GM13976 (cell line): ENCODE measurements at regions not wholly inside any gene's neighbourhood (a gene's known extent, or its start where the extent isn't known, plus 50 kb on each side); places are given as distances from the start of the nearest gene placed in this dataset.

Experiments
- DNase-seq: peaks from one replicate; pipeline ENCODE4 v3.0.0; 2012; ENCODE audit warnings: low spot score
- in situ Hi-C: fragments of 300-500 bp; cut with MboI; formaldehyde crosslinking; loops from one replicate; pipeline ENCODE4 v1.12.0; 2022; ENCODE audit warnings: low sequenced_read_pairs, mixed read lengths, inconsistent platforms; ENCODE audit not compliant: unreplicated experiment
- TF ChIP-seq, protein P1 (sequence below): IDR thresholded peaks from 2 replicates; pipeline ENCODE4 v1.5.1; 2012; ENCODE audit warnings: borderline replicate concordance, mild to moderate bottlenecking; ENCODE audit not compliant: insufficient read depth; ENCODE audit errors: extremely low read depth, missing control alignments, control extremely low read depth

DNA sequence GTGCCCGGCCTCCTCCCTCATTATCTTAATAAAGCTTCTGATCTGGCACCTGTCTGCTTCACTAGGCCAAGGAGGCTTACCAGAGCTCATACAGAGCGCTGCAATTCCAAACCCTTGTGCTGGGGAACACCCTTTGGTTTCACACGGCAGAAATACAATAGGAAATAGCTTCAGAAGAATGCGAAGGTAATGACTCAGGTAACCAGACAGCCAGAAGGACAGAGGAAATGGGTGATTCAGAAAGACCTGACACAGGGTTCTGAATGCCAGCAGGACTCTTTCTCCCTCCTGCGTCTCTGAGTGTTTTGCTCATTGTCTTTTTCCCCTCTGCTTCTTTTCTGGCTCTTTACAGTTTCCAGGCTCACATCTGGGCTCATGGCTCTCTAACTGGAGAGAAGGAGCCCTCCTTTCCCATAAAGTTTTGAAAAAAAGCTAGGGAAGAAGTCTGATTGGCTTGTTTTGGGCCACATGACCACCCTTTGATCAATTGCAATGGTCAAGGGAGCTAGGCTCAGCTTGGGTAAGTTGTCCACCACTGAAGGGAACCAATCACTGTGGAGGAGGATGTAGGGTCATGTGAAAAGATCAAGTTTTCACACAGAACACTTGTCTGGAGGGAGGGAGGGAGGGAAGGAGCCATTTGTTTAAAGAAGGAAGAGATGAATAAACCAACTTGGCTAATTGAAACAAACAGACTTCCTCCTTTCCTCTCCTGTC lies 90.5 kb upstream of the UPP2 start:
- DNase-seq: no peak
- in situ Hi-C loops: loop anchor here (25.0 kb wide), 3 partner anchors 224 to 699 kb away; no protein-coding TSS in a partner anchor
- TF ChIP-seq, protein P1, sequence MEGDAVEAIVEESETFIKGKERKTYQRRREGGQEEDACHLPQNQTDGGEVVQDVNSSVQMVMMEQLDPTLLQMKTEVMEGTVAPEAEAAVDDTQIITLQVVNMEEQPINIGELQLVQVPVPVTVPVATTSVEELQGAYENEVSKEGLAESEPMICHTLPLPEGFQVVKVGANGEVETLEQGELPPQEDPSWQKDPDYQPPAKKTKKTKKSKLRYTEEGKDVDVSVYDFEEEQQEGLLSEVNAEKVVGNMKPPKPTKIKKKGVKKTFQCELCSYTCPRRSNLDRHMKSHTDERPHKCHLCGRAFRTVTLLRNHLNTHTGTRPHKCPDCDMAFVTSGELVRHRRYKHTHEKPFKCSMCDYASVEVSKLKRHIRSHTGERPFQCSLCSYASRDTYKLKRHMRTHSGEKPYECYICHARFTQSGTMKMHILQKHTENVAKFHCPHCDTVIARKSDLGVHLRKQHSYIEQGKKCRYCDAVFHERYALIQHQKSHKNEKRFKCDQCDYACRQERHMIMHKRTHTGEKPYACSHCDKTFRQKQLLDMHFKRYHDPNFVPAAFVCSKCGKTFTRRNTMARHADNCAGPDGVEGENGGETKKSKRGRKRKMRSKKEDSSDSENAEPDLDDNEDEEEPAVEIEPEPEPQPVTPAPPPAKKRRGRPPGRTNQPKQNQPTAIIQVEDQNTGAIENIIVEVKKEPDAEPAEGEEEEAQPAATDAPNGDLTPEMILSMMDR: no peak

DNA sequence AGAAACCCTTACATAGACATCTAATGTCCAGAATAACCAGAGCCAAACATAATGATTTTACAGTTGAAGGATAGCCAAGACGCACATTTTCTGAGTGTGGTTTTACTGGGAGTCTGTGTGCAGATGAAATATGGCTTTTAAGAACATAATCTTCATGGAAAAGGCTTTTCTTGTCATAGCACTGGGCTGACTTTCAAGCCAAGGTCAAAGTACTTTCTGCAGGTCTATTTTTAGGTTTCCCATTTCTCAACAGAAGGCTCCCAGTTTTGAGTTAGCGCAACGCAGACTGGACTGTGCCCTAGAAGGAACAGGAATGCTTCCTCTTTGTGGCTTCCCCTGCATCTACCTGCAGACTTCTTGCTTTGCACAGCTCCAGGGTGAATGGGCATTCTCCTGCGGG lies 92.3 kb upstream of the UPP2 start:
- in situ Hi-C loops: loop anchor here (25.0 kb wide), 3 partner anchors 222 to 697 kb away; no protein-coding TSS in a partner anchor
- DNase-seq: no peak

DNA sequence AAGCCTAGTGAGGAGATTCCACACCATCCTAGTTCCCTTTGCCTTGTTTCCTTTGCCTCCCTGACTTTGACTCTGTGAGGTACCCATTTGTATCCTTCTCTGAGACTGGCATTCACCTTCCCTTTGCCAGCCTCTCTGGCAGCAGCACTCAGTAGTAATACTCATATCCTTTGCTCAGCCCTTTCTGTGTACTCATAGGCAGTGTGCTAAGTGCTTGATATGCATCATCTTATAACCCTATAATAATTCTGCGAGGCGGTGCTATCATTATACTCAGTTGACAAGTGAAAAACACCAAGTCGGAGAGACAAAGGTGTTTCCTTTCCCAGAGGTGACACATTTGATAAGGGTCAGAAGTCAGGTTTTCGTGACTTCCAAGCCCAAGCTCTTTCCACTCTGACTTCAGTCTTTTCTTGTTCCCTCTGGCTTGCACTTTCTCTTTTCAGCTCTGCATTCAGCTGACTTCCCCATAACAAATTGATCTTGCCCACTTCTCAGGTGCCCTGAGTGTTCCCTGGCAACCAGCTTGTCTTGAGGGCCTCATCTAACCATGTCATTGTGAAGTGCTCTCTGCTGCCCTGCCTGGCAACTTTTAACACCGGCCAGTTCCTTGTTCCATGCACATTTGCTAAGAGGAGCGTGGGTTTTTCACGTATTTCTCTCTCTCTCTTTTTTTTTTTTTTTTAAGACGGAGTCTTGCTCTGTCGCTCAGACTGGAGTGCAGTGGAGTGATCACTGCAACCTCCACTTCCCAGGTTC lies 94.5 kb upstream of the UPP2 start:
- TF ChIP-seq, protein P1: no peak
- no peak for DNase-seq
- in situ Hi-C loops: loop anchor here (25.0 kb wide), 3 partner anchors 220 to 695 kb away; no protein-coding TSS in a partner anchor

More for the DNA sequence above, 92.3 kb upstream of the UPP2 start:
- TF ChIP-seq, protein P1: no peak

DNA sequence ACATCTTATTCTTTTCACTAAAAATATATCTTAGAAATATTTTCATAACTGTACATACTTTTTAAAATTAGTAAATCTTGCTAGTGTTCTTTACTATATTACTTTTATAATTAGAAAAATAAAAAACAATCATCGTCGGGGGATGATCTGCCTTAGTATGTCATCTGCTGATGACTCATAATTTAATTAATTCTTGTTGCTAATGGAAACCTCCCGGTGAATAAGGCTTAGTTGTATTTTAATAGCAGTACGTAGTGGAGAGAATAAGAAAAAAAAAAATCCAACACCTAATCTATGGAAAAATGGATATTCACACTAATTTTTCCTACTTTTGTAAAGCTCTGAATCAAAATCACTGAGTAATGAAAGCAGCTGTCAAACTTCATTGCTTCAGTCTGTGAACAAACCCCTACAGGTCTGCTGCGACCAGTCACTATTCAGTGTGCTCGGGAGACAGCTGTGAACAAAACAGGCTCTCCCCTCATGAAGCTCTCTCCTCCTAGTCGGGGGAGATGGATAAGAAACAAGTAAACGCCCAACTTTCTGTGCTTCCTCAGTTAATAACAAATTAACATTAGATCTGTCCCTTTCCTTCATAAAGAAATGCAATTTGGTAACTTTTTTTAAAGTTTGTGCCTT lies 97.4 kb upstream of the UPP2 start:
- TF ChIP-seq, protein P1: no peak
- no peak for DNase-seq
- in situ Hi-C loops: loop anchor here (25.0 kb wide), 3 partner anchors 217 to 692 kb away; no protein-coding TSS in a partner anchor

DNA sequence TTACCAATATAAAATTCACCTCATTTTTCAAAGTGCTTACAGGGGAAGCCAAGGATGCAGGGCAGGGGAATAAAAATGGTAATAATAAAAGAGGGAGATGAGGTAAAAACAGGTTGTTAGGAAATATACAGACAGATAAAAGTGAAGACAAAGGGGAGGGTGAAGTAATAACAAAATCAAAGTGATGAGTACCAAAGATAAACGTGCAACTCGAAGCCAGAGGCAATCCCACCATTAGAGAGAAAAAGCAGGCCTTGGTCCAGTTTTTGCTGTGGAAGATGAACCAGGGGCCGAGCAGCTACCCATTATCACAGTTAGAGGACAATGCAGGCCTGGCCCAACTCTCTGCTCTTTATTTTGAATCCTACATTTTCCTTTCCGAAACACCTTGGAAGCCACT lies 99.6 kb upstream of the UPP2 start:
- in situ Hi-C loops: loop anchor here (25.0 kb wide), 3 partner anchors 215 to 690 kb away; no protein-coding TSS in a partner anchor

DNA sequence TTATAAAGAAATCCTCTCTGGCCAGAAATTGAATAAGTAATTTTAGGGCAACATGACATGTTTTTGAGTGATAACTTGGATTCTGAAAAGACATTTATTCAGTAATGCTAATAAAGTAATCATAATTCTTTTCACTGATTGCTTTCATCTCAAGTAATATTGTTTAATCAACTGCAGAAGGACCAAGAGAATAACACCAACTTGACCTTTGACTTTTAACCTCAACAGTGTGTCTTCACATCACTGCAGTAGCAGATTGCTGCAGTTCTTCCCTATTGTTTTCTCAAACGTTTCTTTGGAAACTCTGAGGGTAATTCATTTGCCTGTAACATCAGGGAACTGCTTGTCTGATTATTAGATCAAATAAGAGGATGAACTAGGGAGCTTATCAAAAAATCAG lies 104.9 kb upstream of the UPP2 start:
- TF ChIP-seq, protein P1: no peak
- no peak for DNase-seq
- in situ Hi-C loops: no loop called here

More for the DNA sequence above, 99.6 kb upstream of the UPP2 start:
- TF ChIP-seq, protein P1: no peak
- DNase-seq: no peak
